DMS 273 treated with DMSO at 0.1 percent for 48 hours (cell line): ENCODE measurements at regions not wholly inside any gene's neighbourhood (a gene's known extent, or its start where the extent isn't known, plus 50 kb on each side); places are given as distances from the start of the nearest gene placed in this dataset.

Experiments
- DNase-seq: peaks from one replicate; lab custom pipeline; 2025; lab: John Stamatoyannopoulos, UW

DNA sequence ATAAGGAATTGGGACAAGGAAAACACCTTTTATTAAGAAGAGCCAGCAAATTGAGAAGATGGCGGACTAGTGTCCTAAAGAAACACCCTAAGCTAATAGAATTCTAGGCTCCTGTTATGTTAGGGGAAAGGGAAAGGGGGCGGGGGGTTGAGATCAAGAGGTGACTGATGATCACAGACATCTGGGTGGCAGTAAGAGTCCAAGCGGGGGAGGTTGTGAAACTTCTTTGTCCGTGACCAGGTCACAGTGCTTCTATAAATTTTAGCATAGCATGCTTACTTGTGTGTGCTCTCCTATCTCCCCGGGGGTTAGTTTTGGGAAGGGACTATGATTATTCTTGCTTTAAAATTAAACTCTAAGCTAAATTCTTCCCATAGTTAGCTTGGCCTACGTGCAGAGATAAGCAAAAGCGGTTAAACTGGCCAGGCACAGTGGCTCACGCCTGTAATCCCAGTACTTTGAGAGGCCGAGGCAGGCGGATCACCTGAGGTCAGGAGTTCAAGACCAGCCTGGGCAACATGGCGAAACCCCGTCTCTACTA is 262.1 kb downstream of the SKIDA1 start:
- DNase-seq, result no peak

DNA sequence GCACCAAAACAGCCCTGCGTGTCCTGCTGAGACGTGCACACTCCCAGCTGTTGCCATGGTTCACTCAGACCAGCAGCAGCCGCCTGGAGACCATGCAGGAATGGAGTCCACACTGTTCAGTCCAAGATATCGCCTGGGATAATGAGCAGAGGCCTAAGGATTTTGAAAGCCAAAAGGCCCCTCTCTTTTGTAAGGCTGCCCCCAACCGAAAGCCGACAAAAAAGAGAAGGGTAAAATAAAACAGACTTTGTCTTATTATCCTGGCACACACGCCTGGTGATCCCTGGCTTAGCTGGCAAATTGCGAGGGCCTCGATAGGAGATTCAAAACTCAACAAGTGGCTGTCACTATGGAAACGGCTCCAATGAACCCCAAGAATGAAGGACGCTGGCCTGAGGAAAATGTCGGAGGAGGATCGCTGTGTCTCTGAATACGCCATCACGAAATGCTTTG is 263.6 kb downstream of the SKIDA1 start:
- DNase-seq, result no peak

DNA sequence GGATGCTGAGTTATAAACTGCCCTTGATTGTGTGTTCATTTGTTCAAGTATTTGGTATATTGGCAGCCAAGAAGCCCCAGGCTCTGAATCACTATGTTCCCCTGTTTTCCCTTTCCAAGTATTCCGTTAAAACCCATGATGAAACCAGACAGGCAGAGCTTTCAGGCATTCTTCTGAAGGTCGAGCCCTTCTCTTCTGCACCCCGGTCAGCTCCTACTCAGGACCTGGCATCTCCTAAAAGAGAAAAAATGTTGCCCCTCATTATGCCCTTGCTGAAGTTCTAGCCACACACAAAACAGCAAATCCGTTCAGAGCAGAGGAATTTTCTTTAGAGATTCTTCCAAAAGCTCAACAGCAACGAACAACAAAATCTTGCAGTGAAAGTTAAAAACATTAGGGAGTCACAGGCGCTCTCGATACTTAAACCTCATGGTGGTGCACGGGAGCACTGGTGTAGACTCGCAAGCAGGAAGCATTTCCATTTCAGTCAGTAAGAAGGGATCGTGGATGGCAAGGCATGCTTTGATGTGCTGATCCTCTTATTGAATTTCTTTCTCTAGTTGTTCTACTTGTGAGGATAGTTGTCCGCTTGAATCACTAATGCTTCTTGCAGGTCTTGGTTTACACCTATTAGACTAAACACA is 264.9 kb downstream of the SKIDA1 start:
- DNase-seq, result no peak

DNA sequence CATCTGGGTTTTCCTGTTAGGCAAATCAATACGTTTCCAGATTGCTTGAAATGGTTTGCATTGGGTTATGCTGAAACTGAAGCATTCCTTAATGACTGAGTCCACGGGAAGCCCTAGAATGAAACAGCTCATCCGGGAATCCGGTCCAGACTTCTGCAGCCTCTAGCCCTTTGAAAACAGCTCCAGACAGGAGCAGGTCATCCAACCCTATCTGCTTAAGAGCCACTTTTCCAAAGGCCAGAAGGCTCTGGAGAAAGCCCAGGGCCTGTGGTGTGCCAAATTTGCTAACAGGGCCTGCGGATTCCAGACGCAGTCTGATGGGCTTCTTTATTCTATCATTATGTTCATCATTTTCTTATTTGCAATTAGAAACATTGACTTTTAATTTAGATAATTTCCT is 265.4 kb downstream of the SKIDA1 start:
- DNase-seq, result no peak

DNA sequence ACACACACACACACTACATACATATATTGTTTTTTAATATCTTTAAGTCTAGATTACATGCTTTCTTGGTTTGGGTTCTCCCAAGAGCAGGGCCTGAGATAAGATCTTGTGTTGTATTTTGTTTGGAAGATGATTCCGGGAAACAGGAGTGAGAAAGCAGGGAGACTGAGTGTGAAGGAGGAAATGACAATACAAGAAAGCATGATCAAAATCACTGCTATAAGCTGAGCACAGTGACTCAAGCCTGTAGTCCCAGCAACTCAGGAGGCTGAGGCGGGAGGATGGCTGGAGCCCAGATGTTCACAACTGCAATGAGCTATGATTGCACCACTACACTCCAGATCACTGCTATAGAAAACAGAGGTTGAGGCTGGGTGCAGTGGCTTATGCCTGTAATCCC is 267.6 kb downstream of the SKIDA1 start:
- no peak for DNase-seq

DNA sequence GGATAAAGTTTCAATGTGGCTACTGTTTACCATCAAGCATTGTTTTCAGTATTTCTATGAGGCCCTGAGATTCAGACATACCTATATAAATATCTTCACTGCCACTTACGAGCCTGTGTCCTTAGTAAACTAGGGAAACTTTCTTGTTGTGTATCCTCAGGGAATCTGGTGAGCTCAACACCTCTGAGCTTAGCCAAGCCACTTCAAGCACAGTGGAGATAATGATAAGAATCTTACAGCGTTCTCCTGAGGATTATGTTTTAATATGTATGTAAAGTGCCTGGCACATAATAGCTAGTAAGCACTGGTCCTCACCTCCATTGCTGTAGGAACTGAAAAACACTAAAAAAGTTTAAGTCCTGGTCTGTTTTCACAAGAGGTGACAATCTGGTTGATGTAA is 268.3 kb downstream of the SKIDA1 start:
- DNase-seq, result no peak

DNA sequence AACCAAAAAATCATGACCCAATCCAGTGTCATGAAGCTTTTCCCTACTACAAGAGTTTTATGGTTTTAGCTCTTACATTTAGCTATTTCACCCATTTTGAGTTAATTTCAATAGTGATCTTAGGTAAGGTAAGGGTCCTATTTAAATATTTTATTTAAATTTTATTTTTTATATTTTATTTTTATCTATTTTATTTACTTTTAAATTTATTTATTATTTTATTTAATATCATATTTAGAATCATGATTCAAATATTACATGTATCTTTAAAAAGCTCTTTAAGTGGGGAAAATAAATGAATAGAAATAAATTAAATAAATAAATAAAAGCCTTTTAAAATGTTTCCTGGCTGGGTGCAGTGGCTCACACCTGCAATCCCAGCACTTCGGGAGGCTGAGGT is 276.0 kb downstream of the SKIDA1 start:
- DNase-seq, result no peak

DNA sequence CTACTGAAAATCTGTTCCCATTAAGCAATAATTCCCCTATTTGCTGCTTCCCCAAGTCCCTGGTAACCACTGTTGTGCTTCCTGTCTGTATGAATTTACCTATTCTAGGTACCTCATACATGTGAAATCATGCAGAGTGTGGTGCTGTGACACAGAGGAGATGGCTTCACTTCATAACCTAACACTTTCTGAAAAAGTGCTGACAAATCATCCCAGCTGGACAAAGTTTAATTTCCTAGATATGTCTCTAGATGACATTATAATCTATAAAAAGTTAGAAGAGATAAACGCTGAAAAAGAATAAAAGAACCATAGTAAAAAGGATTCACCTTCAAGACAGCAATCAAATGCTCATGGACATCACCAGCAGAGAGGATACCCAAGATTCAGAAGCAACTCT is 277.9 kb downstream of the SKIDA1 start:
- DNase-seq, result no peak

DNA sequence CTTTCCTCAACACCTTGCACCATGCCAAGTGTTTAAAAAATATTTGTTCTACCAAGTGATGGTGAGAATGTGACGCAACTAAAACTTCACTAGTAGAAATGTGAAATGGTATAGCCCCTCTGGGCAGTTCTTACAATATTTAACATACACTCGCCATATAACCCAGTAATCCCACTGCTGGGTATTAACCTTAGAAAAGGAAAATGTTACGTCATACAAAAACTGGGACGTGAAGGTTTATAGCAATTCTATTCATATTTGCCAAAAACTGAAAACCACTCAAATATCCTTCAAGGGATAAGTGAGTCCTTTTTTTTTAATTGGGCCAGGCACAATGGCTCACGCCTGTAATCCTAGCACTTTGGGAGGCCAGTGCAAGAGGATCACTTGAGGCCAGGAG is 279.3 kb downstream of the SKIDA1 start:
- no peak for DNase-seq

DNA sequence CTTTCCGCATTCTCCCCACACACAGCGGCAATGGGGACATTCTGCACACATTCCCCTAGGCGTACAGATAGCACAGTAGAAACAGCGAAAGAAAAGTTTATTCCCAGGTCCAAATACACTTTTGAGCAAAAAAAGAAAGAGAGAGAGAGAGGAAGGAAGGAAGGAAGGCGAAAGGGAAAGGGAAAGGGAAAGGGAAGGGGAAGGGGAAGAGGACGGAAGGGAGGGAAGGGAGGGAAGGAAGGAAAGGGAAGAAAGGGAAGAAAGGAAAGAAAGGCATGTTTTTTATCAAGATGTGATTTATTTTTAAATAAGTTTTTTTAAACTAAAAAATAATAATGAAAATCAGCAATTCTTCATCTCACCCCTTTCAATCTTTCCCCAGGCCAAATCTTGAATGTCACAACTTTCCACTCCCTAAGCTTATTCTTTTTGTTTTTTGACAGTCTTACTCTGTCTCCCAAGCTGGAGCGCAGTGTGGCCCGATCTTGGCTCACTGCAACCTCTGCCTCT is 281.7 kb downstream of the SKIDA1 start:
- DNase-seq, result no peak

DNA sequence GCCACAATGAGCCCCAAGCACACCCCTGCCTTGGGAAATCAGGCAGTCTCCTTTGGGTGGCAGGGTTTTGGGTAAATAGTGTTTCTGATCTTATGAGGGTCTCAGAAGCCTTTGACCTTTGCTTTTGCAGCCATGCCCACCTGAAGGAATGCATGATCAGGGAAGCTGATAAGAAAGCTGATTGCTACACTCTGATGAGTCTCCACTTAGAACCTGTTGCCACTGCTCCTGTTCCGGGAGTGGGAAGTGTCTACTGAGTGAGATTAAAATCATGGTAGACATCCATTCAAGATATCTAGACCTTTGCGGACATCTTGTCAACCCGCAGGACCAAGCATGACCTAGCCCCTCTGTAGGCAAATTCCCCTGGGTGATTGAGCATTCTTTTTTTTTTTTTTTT is 282.6 kb downstream of the SKIDA1 start:
- DNase-seq, result no peak

DNA sequence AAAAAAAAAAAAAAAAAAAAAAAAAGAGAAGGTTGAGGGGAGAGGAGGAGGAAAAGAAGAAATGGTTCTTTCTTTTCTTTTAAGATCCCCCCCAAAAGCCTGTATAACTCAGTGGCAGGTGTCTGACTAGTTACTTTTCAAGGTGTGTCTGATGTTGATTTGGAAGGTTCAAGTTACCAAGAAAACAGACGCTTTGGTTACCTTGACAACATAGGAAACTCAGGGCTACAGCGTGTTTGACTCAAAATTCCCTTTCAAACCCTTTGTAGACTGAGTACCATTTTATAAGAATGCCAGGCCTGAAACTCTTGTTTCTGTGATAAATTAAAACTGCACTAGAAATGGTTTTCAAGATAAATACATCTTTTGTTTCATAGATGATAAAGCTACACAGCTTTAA is 286.8 kb downstream of the SKIDA1 start:
- no peak for DNase-seq

DNA sequence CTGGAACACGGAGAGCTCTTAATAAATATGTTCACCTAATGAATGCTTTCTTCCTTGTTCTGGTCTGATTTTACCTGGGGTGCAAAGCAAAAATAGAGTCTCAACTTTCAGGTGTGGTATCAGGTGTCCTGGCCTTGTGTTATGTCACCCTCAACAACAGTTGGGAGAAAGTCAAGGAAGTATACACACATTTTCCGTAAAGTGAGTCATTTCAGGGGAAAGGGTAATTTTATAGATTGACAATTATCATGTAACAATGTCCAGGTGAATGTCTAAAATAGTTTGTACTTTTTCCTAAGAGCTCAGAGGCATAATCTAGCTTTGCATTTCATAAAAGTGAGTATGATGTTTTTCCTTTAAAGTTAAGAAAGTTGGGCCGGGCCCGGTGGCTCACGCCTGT is 287.4 kb downstream of the SKIDA1 start:
- no peak for DNase-seq

DNA sequence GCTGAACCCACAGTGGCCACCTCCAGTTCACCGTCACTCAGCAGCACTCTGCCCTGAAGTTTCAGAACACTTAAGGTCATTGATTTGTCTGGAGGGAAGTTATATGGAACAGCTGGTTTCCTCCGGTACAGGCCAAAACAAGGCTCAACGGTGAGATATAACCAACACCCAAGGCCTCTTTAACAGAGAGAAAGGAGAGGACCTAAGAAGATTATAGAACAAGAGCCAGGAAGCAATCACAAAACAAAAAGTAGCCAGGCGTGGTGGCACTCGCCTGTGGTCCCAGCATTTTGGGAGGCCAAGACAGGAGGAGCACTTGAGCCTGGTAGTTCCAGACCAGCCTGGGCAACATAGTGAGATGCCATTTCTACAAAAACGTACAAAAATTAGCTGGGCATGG is 290.7 kb downstream of the SKIDA1 start:
- DNase-seq, result no peak

DNA sequence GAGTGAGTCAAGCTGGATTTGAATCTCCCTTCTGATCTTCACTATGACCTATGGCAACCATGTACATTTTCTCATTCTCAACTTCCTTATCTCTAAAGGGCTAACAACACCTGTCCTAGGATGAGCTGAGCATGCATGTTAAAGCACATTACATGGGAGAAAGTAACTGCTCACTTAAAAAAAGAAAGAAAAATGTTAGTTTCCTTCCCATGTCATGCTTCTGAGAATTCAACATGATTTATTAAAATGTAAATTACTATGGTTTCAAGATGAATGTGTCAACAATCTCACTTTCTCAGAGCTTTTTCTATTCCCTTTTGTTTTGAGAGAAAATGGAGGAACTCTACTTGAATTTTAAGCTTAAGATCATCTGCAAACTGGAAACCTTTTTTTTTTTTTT is 295.3 kb downstream of the SKIDA1 start:
- DNase-seq, result no peak

DNA sequence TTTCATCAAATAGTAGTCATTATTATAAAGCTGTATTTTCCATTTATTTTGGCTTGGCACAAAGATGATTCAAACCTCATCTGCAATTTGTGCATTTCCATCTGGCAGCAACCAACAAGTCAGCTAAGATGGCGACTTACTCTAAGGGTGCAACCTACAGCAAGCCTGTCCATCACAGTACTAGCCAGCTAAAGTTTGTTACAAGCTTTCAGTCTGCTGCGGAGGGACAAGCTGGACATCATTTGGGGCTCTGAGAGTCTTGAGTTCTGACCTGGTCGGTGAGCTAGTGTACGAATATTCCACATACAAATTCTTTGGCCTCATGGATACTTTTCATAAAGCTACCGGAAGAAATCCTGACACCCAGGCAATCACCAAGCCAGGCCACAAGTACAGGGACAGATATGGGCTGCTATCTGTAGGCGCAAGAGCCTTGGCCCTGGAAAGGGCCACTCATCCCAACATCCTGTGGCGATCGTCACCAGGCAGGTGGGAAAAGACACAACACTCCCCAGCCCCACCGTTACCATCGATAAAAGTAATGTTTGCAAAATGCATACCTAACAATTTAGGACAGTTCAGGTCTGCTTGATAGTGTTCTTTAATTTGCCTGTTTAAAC is 307.6 kb downstream of the SKIDA1 start:
- DNase-seq, result no peak

DNA sequence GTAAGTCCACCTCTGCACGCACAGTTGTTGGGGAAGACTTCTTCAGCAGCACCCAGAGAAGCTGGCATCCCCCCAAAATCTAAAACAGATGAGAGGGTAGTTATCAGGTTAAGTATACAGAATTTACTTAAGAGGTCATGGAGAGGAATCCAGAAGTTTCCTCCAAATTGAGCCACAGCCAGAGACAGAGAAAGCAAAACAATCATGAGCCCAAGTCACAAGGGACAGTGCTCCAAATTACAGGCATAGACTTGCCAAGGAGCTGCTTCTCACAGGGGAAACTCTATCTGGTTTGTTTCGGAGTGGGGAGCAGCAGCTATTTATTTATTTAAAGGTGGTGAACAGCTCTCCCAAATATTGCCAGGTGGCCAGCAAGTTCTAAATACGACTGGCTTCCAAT is 308.4 kb downstream of the SKIDA1 start:
- no peak for DNase-seq

DNA sequence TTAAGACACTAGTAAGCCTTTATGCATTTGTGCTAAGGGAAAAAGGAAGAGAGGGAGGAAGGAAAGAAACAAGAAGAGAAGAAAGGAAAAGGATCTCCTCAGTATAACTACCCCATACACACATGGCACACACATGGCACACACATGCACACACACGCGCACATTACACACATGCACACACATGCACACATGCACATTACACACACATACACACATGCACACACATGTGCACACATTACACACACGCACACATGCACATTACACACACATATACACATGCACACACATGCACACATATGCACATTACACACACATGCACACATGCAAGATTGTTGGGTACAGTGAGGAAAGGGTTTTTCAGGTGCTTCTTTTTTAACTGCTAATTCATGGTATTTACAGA is 311.2 kb downstream of the SKIDA1 start:
- DNase-seq, result no peak

DNA sequence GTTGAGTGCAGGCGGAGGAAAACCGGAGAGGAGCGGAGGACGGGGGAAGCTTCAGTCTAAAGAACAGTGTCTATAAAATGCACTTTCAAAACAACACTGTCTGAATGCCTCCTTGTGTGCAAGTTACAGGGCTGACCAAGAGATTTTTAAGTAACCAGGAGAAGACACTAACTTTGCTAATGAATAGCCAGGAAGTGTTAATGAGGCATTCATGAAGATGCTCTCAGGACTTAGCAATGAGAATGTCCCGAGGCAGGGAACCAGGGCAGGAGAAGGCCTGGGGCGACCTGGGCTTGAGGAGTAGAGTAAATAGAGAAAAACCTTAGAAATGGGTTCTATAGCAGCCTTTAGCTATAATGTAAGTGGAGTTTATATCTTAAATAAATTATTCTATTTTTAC is 312.1 kb downstream of the SKIDA1 start:
- no peak for DNase-seq

DNA sequence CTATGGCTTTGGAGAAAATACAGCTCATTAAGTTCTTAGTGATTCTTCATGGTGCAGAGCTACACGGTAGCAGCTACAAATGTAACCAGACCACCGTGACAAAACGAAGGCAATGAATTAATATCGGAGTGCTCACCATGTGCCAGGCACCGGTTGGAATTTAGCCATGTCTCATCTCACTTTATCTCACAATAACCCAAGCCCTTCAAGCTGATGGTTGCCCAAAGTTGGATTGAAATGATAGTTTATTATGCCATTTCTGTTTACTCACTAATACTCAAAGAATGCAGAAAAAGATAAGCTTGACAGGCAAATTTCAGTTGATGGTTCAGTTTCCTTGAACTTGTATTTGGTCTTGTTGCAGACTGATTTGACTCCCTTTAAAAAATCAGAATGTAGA is 312.6 kb downstream of the SKIDA1 start:
- DNase-seq, result no peak

DNA sequence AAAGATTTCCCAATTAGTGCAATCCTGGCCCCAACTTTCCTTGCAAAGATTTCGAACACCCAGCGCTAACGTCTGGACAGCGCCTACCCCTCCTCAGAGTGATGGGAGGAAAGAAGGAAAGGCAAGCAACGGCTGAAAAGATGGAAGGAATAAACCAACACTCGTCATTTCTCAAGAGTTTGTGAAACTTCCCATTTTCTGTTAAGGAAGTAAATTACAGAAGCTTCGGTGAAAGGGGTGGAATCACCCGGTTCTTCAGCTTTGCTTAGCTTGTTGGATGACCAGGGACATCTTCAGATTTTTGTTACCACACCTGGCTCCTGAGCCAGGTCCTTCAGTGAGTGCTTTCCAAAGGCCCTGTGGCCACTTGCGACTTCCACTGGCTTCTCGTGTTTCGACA is 313.1 kb downstream of the SKIDA1 start:
- no peak for DNase-seq

DNA sequence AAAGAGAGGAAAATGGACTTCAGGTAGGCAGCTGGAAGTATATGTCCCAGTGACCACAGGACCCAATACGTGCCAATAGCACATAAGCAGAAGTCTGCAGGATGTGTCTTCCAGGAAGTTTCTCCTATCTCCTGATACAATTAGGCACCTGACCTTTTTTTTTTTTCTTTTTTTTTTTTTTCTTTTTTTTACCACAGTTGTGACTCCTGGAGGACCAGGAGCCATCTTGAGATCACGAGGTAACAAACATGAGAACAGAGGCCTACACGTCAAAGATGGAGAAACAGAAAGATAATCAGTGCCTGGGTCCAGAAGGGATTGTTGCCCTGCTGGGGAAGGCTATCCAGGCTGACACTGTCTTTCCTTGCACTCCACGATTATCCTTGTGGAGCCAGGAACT is 312.4 kb upstream of the NEBL start:
- no peak for DNase-seq

DNA sequence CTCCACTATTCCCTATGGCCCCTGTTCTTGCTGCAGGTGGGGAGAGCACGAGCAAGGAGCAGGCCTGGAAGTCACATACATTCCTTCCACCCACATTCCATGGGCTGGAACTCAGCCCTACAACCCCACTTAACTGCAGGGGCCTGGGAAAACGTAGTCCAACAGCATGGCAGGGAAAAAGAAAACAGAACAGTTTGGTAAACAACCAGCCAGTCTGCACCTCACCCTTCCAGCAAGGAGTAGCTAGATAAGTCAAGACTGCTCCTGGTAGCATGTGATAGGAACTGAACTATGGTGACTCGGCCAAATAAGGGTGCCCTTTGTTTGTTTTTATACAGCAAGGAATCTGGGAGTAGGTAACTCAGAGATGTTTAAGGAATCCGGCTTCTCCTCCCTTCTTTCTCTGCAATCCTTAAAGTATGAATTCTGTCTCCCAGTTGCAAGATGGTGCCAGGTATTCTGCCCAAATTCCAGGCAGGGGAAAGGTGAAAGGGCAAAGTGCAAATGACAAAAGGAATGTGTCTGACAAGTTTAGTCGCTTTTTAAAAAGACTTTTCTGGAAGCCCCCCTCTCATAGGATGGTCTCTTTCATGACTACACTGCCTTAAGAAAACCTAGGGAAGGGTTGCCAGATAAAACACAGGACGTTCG is 311.7 kb upstream of the NEBL start:
- DNase-seq, result no peak
